GM10248 (cell line): ENCODE measurements at regions not wholly inside any gene's neighbourhood (a gene's known extent, or its start where the extent isn't known, plus 50 kb on each side); places are given as distances from the start of the nearest gene placed in this dataset.

Experiments
- CTCF ChIA-PET: fragments of 300-600 bp; sonication (Branson Sonifier 250); formaldehyde crosslinking; extraction: SDS; loops from one replicate; lab custom pipeline; 2021; ENCODE audit warnings: antibody characterized with exemption; lab: Yijun Ruan, JAX
- POLR2A ChIA-PET: fragments of 350-650 bp; sonication (Branson Sonifier 250); formaldehyde crosslinking; extraction: SDS; loops from one replicate; lab custom pipeline; 2020; ENCODE audit warnings: antibody characterized with exemption; lab: Yijun Ruan, JAX
- DNase-seq: peaks from one replicate; pipeline ENCODE4 v3.0.0; 2012; ENCODE audit errors: extremely low spot score
- CTCF ChIP-seq: IDR thresholded peaks from 2 replicates; pipeline ENCODE4 v1.5.1; 2012; ENCODE audit warnings: mild to moderate bottlenecking, low read depth; ENCODE audit errors: extremely low read depth, missing control alignments, control extremely low read depth

DNA sequence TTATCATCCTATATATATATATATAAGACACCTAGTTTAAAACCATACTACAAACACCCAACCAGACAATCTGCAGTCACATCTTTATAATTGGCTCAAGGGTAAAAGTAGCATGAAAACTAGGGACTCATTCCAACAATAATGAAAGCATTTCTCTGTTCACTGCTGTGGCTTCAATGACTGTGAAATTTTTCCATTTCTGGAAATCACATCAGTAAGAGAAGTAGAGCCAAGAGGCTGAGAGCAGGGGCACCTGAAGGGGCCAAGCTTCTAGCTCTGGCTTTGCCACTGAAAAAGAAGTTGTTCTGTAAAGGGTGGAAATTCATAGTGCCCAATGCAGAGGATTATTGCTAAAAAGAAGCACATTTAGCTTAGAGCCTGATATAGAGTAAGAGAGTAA lies 158.6 kb upstream of the GLI3 start:
- POLR2A ChIA-PET, result no interaction called here
- CTCF ChIA-PET, result no interaction called here
- DNase-seq, result no peak

DNA sequence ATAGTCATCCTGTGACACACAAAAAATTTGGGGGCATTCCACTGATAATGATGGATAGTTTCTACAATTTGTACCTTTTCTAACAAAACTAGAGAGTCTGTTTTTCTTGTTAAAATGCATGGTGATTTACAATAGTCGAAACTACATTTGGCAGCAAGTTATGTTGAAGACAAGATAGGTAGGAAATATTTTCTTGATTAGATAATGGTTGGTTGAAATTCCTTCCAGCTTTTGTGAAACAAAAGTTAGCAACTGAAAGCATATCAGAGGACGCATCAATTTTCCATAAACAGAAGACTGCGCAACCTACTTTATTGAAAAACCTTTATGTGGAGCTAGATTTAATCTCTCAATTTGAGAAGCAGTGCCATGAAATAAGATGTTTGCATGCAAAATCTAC lies 155.8 kb upstream of the GLI3 start:
- ChIA-PET CTCF (interaction anchor here (1.1 kb wide), 2 partner anchors 9 to 32 kb away, joined by 3 read pairs; no protein-coding TSS in a partner anchor), POLR2A (no interaction called here)
- TF ChIP-seq CTCF, result no peak
- no peak for DNase-seq

More for the DNA sequence above, 158.6 kb upstream of the GLI3 start:
- TF ChIP-seq CTCF, result no peak

- CTCF ChIA-PET, result no interaction called here
- no peak for TF ChIP-seq CTCF
- POLR2A ChIA-PET, result no interaction called here
- no peak for DNase-seq
Measured at GRCh38 chr7:42389697-42390096, 152.7 kb upstream of the GLI3 start.

DNA sequence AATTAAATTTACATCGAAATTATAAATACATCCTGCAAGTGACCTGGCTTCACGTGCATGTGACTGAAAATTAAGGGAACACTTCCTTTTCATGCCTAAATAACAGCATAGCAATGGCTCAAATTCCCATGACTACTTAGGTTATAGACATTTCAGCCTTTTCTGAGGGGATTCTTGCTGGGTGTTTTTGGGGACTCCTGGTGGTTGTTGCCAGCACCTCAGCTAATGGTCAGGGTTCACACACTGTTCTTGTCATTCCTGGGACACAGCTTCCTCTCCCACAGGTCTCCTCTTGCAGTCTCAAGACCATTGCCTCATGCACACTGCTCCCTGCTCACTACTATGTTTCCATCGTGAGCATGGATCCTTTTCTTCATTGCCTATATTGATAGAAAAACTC lies 148.9 kb upstream of the GLI3 start:
- no peak for TF ChIP-seq CTCF
- POLR2A ChIA-PET, result no interaction called here
- DNase-seq, result no peak
- CTCF ChIA-PET, result no interaction called here

DNA sequence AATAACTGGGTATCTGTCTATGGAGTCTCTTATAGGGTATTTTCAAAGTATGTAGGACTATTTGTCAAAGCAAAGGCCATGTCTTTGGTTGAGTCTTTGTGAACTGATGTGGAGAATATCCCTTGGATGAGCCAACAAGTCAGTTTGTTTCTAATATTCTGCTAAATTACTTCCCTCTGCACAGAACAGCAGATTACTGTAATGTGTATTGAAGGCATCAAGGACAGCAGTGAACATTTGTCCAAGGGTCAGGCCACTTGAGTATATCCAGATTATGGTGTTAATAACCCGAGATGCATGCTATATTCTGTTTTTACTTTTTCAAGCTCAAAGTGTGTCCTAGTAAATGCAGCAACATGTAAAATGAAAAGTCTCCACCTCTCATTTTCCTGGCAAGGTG lies 144.2 kb upstream of the GLI3 start:
- no peak for DNase-seq
- no peak for TF ChIP-seq CTCF
- POLR2A ChIA-PET, result no interaction called here
- CTCF ChIA-PET, result no interaction called here

DNA sequence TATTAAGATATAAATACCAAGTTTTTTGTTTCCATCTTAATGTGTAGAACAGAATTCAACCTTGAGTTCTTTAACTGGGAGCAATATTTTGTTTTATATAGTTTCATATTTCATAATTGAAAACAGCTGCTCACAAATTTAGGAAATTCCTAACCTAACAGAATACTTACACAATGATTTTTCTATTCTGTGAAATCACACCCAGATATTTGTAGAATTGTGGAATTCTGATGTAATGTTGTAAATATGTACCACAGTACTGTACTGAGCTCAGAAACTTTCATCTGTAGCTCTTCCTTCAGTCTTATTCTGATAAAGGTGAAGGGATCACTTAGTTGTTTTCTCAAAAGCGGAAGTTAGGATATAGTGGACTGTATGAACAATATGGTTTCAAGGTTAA lies 143.4 kb upstream of the GLI3 start:
- CTCF ChIA-PET, result no interaction called here
- POLR2A ChIA-PET, result no interaction called here
- no peak for TF ChIP-seq CTCF
- DNase-seq, result no peak

DNA sequence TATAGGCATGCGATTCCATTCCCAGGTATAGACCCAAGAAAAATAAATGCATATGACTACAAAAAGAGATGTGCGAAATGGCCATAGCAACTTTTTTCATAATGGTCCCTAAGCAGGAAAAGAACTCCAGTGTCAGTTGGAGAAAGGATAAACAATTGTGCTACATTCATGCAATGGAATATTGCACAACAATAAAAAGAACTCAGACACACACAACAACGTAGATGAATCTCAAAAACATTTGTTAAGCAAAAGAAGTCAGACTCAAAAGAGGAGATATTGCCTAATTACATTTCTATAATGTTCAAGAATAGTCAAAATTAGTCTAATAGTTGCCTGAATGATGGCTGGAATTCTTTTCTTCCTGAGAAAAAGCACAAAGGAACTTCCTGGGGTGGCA lies 141.1 kb upstream of the GLI3 start:
- no peak for TF ChIP-seq CTCF
- POLR2A ChIA-PET, result no interaction called here
- no peak for DNase-seq
- CTCF ChIA-PET, result no interaction called here
